ENCODE measurements at regions not wholly inside any gene's neighbourhood (a gene's known extent, or its start where the extent isn't known, plus 50 kb on each side); places are given as distances from the start of the nearest gene placed in this dataset.

- Histone ChIP-seq H3K36me3 (ENCODE audit: low read depth) (no peaks in the 10 kb centered on the region), H3K4me1 (ENCODE audit: insufficient read depth, poor library complexity, severe bottlenecking) (no peaks in the 10 kb centered on the region), H3K27me3 (ENCODE audit: insufficient read depth, poor library complexity, severe bottlenecking) (peaks cover 7% of the 10 kb centered on the region), H3K9me3 (ENCODE audit: severe bottlenecking) (no peaks in the 10 kb centered on the region), H3K4me3 (ENCODE audit: severe bottlenecking) (no peak overlapping the region), H3K27ac (ENCODE audit: poor library complexity, severe bottlenecking) (no peak overlapping the region)
- no peak for TF ChIP-seq CTCF (IDR thresholded peaks at IDR 0.05; ENCODE audit: poor library complexity, severe bottlenecking)
- ATAC-seq (ENCODE audit: low read depth) (no peak), DNase-seq (ENCODE audit: low spot score) (no peak)
Observed at GRCh38 chr3:45325676-45326075, 62.7 kb upstream of the LARS2 start.

DNA sequence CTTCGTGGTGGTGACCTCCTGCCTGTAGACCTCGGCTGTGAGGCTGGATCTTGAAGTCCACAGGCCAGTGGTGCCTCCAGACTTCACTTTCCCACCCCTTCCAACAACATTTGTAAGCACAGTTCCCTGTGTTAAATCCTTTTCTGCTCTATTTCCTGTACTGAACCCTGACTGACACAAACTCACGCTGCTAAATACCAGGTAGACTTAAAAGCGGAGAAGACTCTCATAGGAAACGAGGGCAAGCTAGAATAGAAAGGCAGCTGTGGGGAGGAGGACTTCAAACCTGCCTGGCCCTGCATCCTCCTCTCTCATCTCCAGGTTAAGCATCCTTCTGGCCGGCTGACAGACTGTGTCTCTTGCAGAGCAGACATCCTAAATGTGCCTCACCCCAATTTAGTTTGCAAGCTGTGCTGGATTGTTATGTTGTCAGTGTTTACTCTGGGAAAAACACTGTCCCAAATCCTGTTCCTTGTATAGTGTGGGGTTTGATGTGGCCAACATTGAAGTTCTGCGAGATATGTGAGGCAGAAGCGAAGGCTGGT, 58.5 kb upstream of the LARS2 start:
- H3K36me3 ChIP-seq (ENCODE audit: low read depth) = no peaks in the 10 kb centered on the region
- no peaks in the 10 kb centered on the region for H3K9me3 ChIP-seq (ENCODE audit: severe bottlenecking)
- no peak overlapping the region for H3K27ac ChIP-seq (ENCODE audit: poor library complexity, severe bottlenecking)
- peaks cover 7% of the 10 kb centered on the region for H3K27me3 ChIP-seq (ENCODE audit: insufficient read depth, poor library complexity, severe bottlenecking)
- H3K4me1 ChIP-seq (ENCODE audit: insufficient read depth, poor library complexity, severe bottlenecking) = no peaks in the 10 kb centered on the region
- no peak for TF ChIP-seq CTCF (IDR thresholded peaks at IDR 0.05; ENCODE audit: poor library complexity, severe bottlenecking)
- H3K4me3 ChIP-seq (ENCODE audit: severe bottlenecking) = no peak overlapping the region
- DNase-seq (ENCODE audit: low spot score) (no peak), ATAC-seq (ENCODE audit: low read depth) (no peak)

DNA sequence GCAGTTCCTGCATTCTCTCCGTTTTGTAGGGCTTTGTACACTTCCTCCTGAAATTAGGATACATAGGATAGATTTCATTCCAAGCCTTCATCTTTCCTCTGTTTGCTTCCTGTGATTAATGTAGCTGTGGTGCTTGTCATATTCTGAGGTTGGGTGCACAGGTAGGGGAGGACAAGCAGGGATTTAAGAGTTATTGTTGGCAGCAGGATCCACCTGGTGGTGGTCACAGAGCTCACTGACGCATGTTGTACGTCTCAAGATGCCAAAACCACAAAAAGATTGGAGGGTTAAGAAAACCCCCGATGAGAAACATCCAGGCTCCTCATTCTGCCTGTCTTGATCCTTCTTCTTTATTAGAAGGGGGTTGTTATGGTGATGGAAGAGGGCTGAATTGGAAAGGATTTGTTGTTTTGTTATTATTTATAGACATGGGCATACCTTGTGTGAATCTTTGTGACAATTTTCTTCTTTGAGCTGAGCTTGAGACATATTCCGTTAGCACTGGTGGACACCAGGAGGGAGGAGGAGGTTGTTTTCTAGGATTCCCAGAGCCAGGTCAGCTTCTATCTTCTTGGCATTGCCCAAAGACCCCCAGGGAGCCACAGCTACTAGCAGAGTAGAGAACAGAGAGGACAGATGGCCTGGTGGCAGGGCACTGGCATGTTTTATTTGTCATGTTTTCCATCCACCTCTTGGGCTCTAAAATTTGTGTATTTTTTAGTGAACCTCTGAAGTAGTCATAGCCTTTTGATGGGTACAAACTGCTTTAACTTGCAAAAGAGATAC, 57.7 kb upstream of the LARS2 start:
- H3K4me3 ChIP-seq (ENCODE audit: severe bottlenecking) = no peak overlapping the region
- H3K36me3 ChIP-seq (ENCODE audit: low read depth) = no peaks in the 10 kb centered on the region
- no peaks in the 10 kb centered on the region for H3K9me3 ChIP-seq (ENCODE audit: severe bottlenecking)
- no peak for TF ChIP-seq CTCF (IDR thresholded peaks at IDR 0.05; ENCODE audit: poor library complexity, severe bottlenecking)
- no peak for DNase-seq (ENCODE audit: low spot score)
- peak; percentile 42; the same call in 1 of the 3 replicates for ATAC-seq (ENCODE audit: low read depth)
- no peaks in the 10 kb centered on the region for H3K4me1 ChIP-seq (ENCODE audit: insufficient read depth, poor library complexity, severe bottlenecking)
- H3K27me3 ChIP-seq (ENCODE audit: insufficient read depth, poor library complexity, severe bottlenecking) = peaks cover 7% of the 10 kb centered on the region
- no peak overlapping the region for H3K27ac ChIP-seq (ENCODE audit: poor library complexity, severe bottlenecking)

DNA sequence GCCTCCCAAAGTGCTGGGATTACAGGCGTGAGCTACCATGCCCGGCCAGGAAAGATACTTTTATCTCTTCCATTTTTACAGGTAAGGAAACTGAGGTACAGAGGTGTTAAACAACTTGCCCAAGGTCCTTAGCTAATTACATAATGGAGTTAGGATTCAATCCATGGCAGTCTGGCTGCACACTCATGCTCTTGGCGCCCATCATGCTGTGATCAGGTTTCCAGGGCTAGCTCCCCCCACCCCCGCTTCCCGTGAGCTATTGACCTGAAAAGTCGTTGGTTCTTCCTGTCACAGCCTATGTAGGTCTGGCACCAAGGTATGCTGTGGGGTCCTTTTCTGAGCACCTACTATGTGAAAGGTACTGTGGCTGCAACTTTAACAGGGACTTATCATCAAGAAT, 55.9 kb upstream of the LARS2 start:
- no peak for TF ChIP-seq CTCF (IDR thresholded peaks at IDR 0.05; ENCODE audit: poor library complexity, severe bottlenecking)
- Histone ChIP-seq H3K4me1 (ENCODE audit: insufficient read depth, poor library complexity, severe bottlenecking) (no peaks in the 10 kb centered on the region), H3K4me3 (ENCODE audit: severe bottlenecking) (no peak overlapping the region), H3K36me3 (ENCODE audit: low read depth) (no peaks in the 10 kb centered on the region), H3K27ac (ENCODE audit: poor library complexity, severe bottlenecking) (no peak overlapping the region), H3K9me3 (ENCODE audit: severe bottlenecking) (no peaks in the 10 kb centered on the region), H3K27me3 (ENCODE audit: insufficient read depth, poor library complexity, severe bottlenecking) (peaks cover 2% of the 10 kb centered on the region)
- ATAC-seq (ENCODE audit: low read depth) = no peak
- no peak for DNase-seq (ENCODE audit: low spot score)

DNA sequence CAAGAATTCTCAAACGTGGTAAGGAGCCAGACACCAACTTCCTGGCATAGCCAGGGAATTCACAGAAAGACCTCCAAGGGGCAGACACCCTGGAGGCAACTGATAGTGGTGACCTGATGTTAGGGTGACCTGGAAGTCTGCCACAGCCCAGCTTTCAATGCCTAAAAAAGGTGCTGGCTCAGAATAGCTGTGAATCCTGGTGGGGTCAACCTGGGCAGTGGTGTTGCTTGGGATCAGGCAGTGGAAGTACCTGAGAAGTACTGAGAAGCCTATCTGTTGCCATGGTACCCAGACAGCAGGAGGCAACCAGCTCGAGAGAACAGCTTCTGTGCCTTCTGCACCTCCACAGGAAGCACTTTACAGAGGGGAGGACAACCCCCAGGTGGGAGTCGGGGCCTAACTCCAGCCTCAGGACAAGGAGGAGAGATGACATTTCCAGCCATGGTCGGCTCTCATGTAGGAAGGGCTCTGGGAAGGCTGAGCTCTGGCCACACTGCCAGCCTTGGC, 55.4 kb upstream of the LARS2 start:
- Histone ChIP-seq H3K4me1 (ENCODE audit: insufficient read depth, poor library complexity, severe bottlenecking) (no peaks in the 10 kb centered on the region), H3K27me3 (ENCODE audit: insufficient read depth, poor library complexity, severe bottlenecking) (no peaks in the 10 kb centered on the region), H3K9me3 (ENCODE audit: severe bottlenecking) (no peaks in the 10 kb centered on the region), H3K27ac (ENCODE audit: poor library complexity, severe bottlenecking) (no peak overlapping the region), H3K36me3 (ENCODE audit: low read depth) (no peaks in the 10 kb centered on the region), H3K4me3 (ENCODE audit: severe bottlenecking) (no peak overlapping the region)
- ATAC-seq (ENCODE audit: low read depth) = no peak
- no peak for TF ChIP-seq CTCF (IDR thresholded peaks at IDR 0.05; ENCODE audit: poor library complexity, severe bottlenecking)
- no peak for DNase-seq (ENCODE audit: low spot score)
